GM19351 (cell line): ENCODE measurements at regions not wholly inside any gene's neighbourhood (a gene's known extent, or its start where the extent isn't known, plus 50 kb on each side); places are given as distances from the start of the nearest gene placed in this dataset.

ENCODE experiments used
- ATAC-seq: cut with Tn5 transposase; IDR thresholded peaks from one replicate; pipeline ENCODE4 v1.9.1; 2021; ENCODE audit warnings: mild to moderate bottlenecking, moderate library complexity; ENCODE audit not compliant: unreplicated experiment

GRCh38 chr22:49554296-49554625, 273.4 kb downstream of the BRD1 start:
- ATAC-seq: no peak

- no peak for ATAC-seq
These were observed 274.0 kb downstream of the BRD1 start for GRCh38 chr22:49553518-49554295.

GRCh38 chr22:49553076-49553475, 274.6 kb downstream of the BRD1 start:
- no peak for ATAC-seq

- ATAC-seq: no peak
These were observed 275.6 kb downstream of the BRD1 start for GRCh38 chr22:49551897-49552614.

GRCh38 chr22:49551446-49551845, 276.2 kb downstream of the BRD1 start:
- ATAC-seq: no peak

- no peak for ATAC-seq
These were observed 276.8 kb downstream of the BRD1 start for GRCh38 chr22:49550766-49551362.

- ATAC-seq: no peak
These were observed 277.6 kb downstream of the BRD1 start for GRCh38 chr22:49550141-49550430.

- no peak for ATAC-seq
These were observed 278.2 kb downstream of the BRD1 start for GRCh38 chr22:49549256-49550140.

- ATAC-seq: no peak
These were observed 279.1 kb downstream of the BRD1 start for GRCh38 chr22:49548356-49549202.

- no peak for ATAC-seq
These were observed 279.9 kb downstream of the BRD1 start for GRCh38 chr22:49547751-49548239.

- ATAC-seq: no peak
These were observed 280.7 kb downstream of the BRD1 start for GRCh38 chr22:49546811-49547585.

- ATAC-seq: no peak
These were observed 282.1 kb downstream of the BRD1 start for GRCh38 chr22:49545606-49546005.

GRCh38 chr22:49544286-49544685, 283.4 kb downstream of the BRD1 start:
- no peak for ATAC-seq

GRCh38 chr22:49543876-49544275, 283.8 kb downstream of the BRD1 start:
- ATAC-seq: no peak

GRCh38 chr22:49541693-49542230, 285.9 kb downstream of the BRD1 start:
- ATAC-seq: no peak

- no peak for ATAC-seq
These were observed 286.6 kb downstream of the BRD1 start for GRCh38 chr22:49540913-49541692.

GRCh38 chr22:49540084-49540912, 287.4 kb downstream of the BRD1 start:
- ATAC-seq: no peak

- no peak for ATAC-seq
These were observed 289.7 kb downstream of the BRD1 start for GRCh38 chr22:49538006-49538405.
